K562 (cell line): ENCODE measurements at regions not wholly inside any gene's neighbourhood (a gene's known extent, or its start where the extent isn't known, plus 50 kb on each side); places are given as distances from the start of the nearest gene placed in this dataset.

Experiments
- ATAC-seq: fragments of 200-7000 bp; cut with Tn5 transposase; 3 replicates; pipeline ENCODE4 v1.9.1; 2020; ENCODE audit warnings: moderate library complexity
- BruUV-seq: library from RNA; stranded (reverse); fragments of 400-500 nt; replicated peaks from 2 replicates; lab custom pipeline; 2021; lab: Mats Ljungman, UMichigan
- CTCF ChIA-PET: fragments of 300-600 bp; formaldehyde crosslinking; extraction: SDS; loops from one replicate; lab custom pipeline; 2021; ENCODE audit warnings: low intra/inter-chr PET ratio; lab: Yijun Ruan, JAX
- POLR2A ChIA-PET: fragments of 300-600, 350-650 bp; sonication (Branson Sonifier 250); formaldehyde crosslinking; extraction: SDS; loops from one replicate; lab custom pipeline; 2021; ENCODE audit warnings: antibody characterized with exemption, inconsistent platforms; lab: Yijun Ruan, JAX
- DNase-seq, 4 experiments: peaks; one replicate each; pipeline versions ENCODE4 v3.0.0 to v3.0.0-alpha.2; 2011 to 2018; ENCODE audit warnings: low spot score in 3 of 4, mixed read lengths in 3 of 4; ENCODE audit errors: extremely low read depth in 1 of 4
- FAIRE-seq: peaks from 2 replicates; lab custom pipeline; 2011; peaks lifted over from hg19 to GRCh38; lab: Jason Lieb, UNC
- H2AFZ ChIP-seq: 2 replicates; pipeline ENCODE4 v1.6.0; 2011; ENCODE audit warnings: low read depth, low read length, control low read depth, inconsistent platforms
- H3K27ac ChIP-seq: fragments of 200-600 bp; 3 replicates; pipeline ENCODE4 v1.8.0; 2011; ENCODE audit warnings: low read depth, mild to moderate bottlenecking, control low read depth, inconsistent platforms, low read length, moderate library complexity, mixed read lengths; ENCODE audit errors: extremely low read depth
- H3K27me3 ChIP-seq, 2 experiments: fragments of 300-600 bp in 1 of 2; 2 replicates in 1 of 2; 3 replicates in 1 of 2; pipeline versions ENCODE4 v1.6.0 to v1.8.0; 2011; ENCODE audit warnings: inconsistent platforms in 2 of 2, low read length in 2 of 2, mild to moderate bottlenecking in 1 of 2, mixed read lengths in 1 of 2, moderate library complexity in 1 of 2; ENCODE audit not compliant: control insufficient read depth in 2 of 2, insufficient read depth in 2 of 2
- H3K36me3 ChIP-seq: fragments of 300-600 bp; 3 replicates; pipeline ENCODE4 v1.8.0; 2011; ENCODE audit warnings: mild to moderate bottlenecking, low read length, inconsistent platforms; ENCODE audit not compliant: control insufficient read depth, insufficient read depth
- H3K4me1 ChIP-seq, 2 experiments: fragments of 200-600 bp in 1 of 2; replicated peaks in 1 of 2; 2 replicates in 1 of 2; 3 replicates in 1 of 2; pipeline versions ENCODE4 v1.5.1 to v1.8.0; 2011; ENCODE audit warnings: inconsistent platforms in 2 of 2, low read length in 2 of 2, mild to moderate bottlenecking in 1 of 2, mixed read lengths in 1 of 2, moderate library complexity in 1 of 2; ENCODE audit not compliant: control insufficient read depth in 2 of 2, insufficient read depth in 2 of 2
- H3K4me2 ChIP-seq: 2 replicates; pipeline ENCODE4 v1.6.1; 2011; ENCODE audit warnings: low read length, control low read depth, inconsistent platforms, mixed read lengths; ENCODE audit not compliant: insufficient read depth
- H3K4me3 ChIP-seq: fragments of 200-600 bp; sonication (generic), shearing (Covaris generic); 2 replicates; pipeline ENCODE4 v1.5.1; 2016; ENCODE audit warnings: control low read depth, inconsistent platforms
- H3K79me2 ChIP-seq: fragments of 200-600 bp; 3 replicates; pipeline ENCODE4 v1.8.0; 2011; ENCODE audit warnings: low read length, inconsistent platforms; ENCODE audit not compliant: control insufficient read depth, insufficient read depth
- H3K9ac ChIP-seq, 2 experiments: 2 replicates each; pipeline versions ENCODE4 v1.6.0 to v1.6.1; 2011; ENCODE audit warnings: low read depth in 2 of 2, low read length in 2 of 2, control low read depth in 1 of 2, inconsistent platforms in 1 of 2, mild to moderate bottlenecking in 1 of 2, mixed read lengths in 1 of 2; ENCODE audit not compliant: insufficient read depth in 1 of 2
- H3K9me1 ChIP-seq: one replicate; pipeline ENCODE4 v1.6.0; 2011; ENCODE audit warnings: inconsistent platforms, mild to moderate bottlenecking, low read length, moderate library complexity; ENCODE audit not compliant: control insufficient read depth, insufficient read depth
- H3K9me3 ChIP-seq: replicated peaks from 2 replicates; pipeline ENCODE4 v1.5.1; 2011; ENCODE audit warnings: low read depth, low read length, inconsistent platforms; ENCODE audit not compliant: control insufficient read depth, insufficient read depth
- H4K20me1 ChIP-seq: replicated peaks from 2 replicates; pipeline ENCODE4 v1.6.1; 2011; ENCODE audit warnings: low read length, inconsistent platforms, mixed read lengths; ENCODE audit not compliant: control insufficient read depth, insufficient read depth
- FUS ChIP-seq: fragments of 200-400 bp; formaldehyde crosslinking; optimal IDR thresholded peaks from 2 replicates; pipeline ENCODE3; 2017; ENCODE audit warnings: low read depth, low read length
- HNRNPH1 ChIP-seq: fragments of 200-400 bp; formaldehyde crosslinking; optimal IDR thresholded peaks from 2 replicates; pipeline ENCODE3; 2017; ENCODE audit warnings: low read depth, mild to moderate bottlenecking, low read length, moderate library complexity
- HNRNPLL ChIP-seq: fragments of 200-400 bp; formaldehyde crosslinking; IDR thresholded peaks from 2 replicates; pipeline ENCODE4 v1.6.1; 2017; ENCODE audit warnings: low read length, low read depth, mild to moderate bottlenecking; ENCODE audit not compliant: poor library complexity, severe bottlenecking
- ILF3 ChIP-seq: fragments of 450-650 bp; IDR thresholded peaks from 2 replicates; pipeline ENCODE4 v1.6.1; 2018; ENCODE audit warnings: antibody characterized with exemption, mild to moderate bottlenecking, moderate library complexity, borderline replicate concordance
- KLF1 ChIP-seq: fragments of 450-650 bp; IDR thresholded peaks from 2 replicates; pipeline ENCODE4 v1.6.1; 2016; ENCODE audit warnings: missing genetic modification characterization, missing compliant biosample characterization
- KLF13 ChIP-seq: fragments of 450-650 bp; IDR thresholded peaks from 2 replicates; pipeline ENCODE4 v1.6.1; 2016; ENCODE audit warnings: missing genetic modification characterization, low read depth, mild to moderate bottlenecking, missing compliant biosample characterization, moderate library complexity, borderline replicate concordance
- NCOA6 ChIP-seq: fragments of 450-650 bp; IDR thresholded peaks from 2 replicates; pipeline ENCODE4 v1.6.1; 2017; ENCODE audit warnings: mild to moderate bottlenecking
- RFX5 ChIP-seq: IDR thresholded peaks from 2 replicates; pipeline ENCODE4 v1.6.1; 2011; ENCODE audit warnings: low read depth, mild to moderate bottlenecking, improper control_type of control experiment, low read length
- RHOXF2B ChIP-seq: fragments of 250-450 bp; sonication (Bioruptor Pico); conservative IDR thresholded peaks from 2 replicates; pipeline ENCODE4 v1.5.1; 2021
- SMAD2 ChIP-seq: fragments of 150-350 bp; IDR thresholded peaks from 2 replicates; pipeline ENCODE4 v1.6.1; 2014; ENCODE audit warnings: low read depth, mild to moderate bottlenecking, low read length
- SMAD3 ChIP-seq: fragments of 450-650 bp; formaldehyde crosslinking; conservative IDR thresholded peaks from 2 replicates; pipeline ENCODE4 v1.4.0; 2020; ENCODE audit warnings: mild to moderate bottlenecking
- SMARCB1 ChIP-seq: IDR thresholded peaks from 2 replicates; pipeline ENCODE4 v1.6.1; 2011; ENCODE audit warnings: improper control_type of control experiment, low read depth; ENCODE audit not compliant: insufficient read length
- ZNF282 ChIP-seq: sonication (generic); formaldehyde crosslinking; IDR thresholded peaks from 2 replicates; pipeline ENCODE4 v1.8.1; 2023; ENCODE audit warnings: missing genetic modification reagents
- ZNF316 ChIP-seq: fragments of 450-650 bp; IDR thresholded peaks from 2 replicates; pipeline ENCODE4 v1.6.1; 2016
- WGBS: fragments of 100-300 bp; shearing (Covaris generic); methylation state at CpG from one replicate; pipeline ENCODE4 v1.1.6; 2016; ENCODE audit warnings: low coverage, mixed read lengths; ENCODE audit not compliant: insufficient coverage; ENCODE audit errors: missing lambda C conversion rate; 5-methylcytosine and 5-hydroxymethylcytosine counted together
- in situ Hi-C: fragments of 300-500 bp; cut with MboI; formaldehyde crosslinking; loops from 4 replicates; pipeline ENCODE4 v1.15.0; 2018; ENCODE audit warnings: inconsistent platforms, mixed read lengths
- intact Hi-C: fragments of 100-400 bp; cut with micrococcal nuclease; formaldehyde crosslinking; loops from 2 replicates; pipeline ENCODE4 v1.14.2; 2022
- TF ChIP-seq, protein P1 (sequence below), 2 experiments: fragments of 250-450 bp in 1 of 2; fragments of 450-650 bp in 1 of 2; sonication (Bioruptor Pico) in 1 of 2; IDR thresholded peaks; 2 replicates each; pipeline versions ENCODE4 v1.6.1 to v1.8.0; 2016 to 2021; ENCODE audit warnings: mild to moderate bottlenecking in 2 of 2, moderate library complexity in 2 of 2, missing compliant biosample characterization in 1 of 2, missing genetic modification characterization in 1 of 2
- TF ChIP-seq, protein P2 (sequence below): sonication (generic); formaldehyde crosslinking; IDR thresholded peaks from 2 replicates; pipeline ENCODE4 v1.8.0; 2022; ENCODE audit warnings: mild to moderate bottlenecking, missing genetic modification reagents

DNA sequence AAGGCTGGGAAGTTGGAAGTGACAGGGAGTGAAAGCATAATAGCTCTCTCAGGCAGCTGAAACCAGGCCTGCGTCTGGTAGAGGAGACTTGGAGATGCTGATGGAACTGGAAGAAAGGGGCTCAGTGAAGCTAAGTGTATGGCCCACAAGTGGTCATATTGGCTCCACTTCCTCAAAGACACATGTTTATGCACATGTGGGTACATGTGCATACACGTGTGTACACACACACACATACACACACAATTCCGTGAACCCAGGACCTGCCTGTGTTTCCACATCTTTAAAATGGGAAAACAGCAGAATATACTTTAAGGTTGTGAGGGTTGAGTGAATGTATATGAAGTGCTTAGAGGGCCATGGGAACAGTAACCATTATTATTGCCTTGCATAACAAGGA is 160.9 kb downstream of the ARL6IP6 start:
- Histone ChIP-seq H3K79me2 (no peaks in the 10 kb centered on the region), H3K36me3 (no peaks in the 10 kb centered on the region), H2AFZ (no peak overlapping the region), H3K9me3 (no peaks in the 10 kb centered on the region), H3K27me3 (no peaks in the 10 kb centered on the region), H3K27ac (no peak overlapping the region), H3K9me1 (no peaks in the 10 kb centered on the region), H4K20me1 (no peaks in the 10 kb centered on the region), H3K4me1 (no peaks in the 10 kb centered on the region), H3K4me3 (no peak overlapping the region), H3K4me2 (no peak overlapping the region), H3K9ac (no peak overlapping the region)
- ChIA-PET CTCF (no interaction called here), POLR2A (no interaction called here)
- no peak for DNase-seq
- TF ChIP-seq SMAD2 (no peak), SMARCB1 (no peak), ZNF316 (no peak), KLF1 (tag) (no peak)
- in situ Hi-C loops = no loop called here
- ATAC-seq = no peak
- WGBS = 2% methylated on average over 3 of the region's 3 CpGs
- FAIRE-seq = no peak
- intact Hi-C loops = no loop called here
- BruUV-seq = no TSS peak

DNA sequence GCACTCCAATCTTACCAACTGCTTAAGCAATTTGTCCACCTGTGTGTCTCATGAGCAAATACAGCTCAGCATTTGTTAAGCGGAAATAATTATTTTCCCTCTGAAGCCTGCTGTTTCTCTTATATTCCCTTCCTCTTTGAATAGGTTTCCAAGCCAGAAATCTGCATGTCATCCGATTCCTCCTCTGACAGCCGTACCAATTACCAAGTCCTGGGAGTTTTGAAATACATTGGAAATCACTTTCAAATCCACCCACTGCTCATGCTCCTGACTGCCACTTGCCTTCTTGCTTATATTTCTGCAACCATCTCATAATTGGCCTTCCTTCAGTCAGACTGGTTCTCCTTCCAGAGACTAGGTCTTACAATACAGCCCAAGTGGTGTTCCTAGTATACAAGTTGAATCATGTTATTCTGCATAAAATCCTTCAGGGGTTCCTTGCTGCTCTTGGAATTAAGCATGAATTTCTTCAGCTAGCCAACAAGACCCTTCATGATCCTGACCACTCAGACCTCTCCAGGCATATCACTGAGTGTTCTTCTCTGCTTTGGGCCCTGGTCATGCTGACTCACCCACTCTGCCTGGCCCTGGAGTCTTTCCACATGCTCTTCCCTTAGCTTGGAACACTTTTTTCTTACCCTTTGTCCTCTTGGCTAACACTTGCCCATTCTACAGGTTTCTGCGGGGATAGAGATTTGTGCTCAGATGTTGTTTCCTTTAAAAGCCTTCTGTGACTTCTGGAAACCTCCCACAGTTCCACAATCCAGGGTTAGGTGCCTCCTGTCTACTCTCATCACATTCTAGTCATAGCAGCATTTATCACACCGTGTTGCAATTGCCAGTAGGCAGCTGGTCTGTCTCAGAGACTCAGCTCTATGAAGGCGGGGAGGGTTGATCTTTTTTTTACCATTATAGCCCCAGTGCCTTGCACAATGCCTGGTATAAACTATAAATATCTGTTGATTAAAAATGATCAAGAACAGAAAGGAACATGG is 157.6 kb downstream of the ARL6IP6 start:
- Histone ChIP-seq H3K27ac (no peak overlapping the region), H3K9ac (no peak overlapping the region), H3K36me3 (no peaks in the 10 kb centered on the region), H3K27me3 (no peaks in the 10 kb centered on the region), H3K9me1 (no peaks in the 10 kb centered on the region), H4K20me1 (no peaks in the 10 kb centered on the region), H3K4me3 (no peak overlapping the region), H3K9me3 (no peaks in the 10 kb centered on the region), H2AFZ (no peak overlapping the region), H3K4me2 (no peak overlapping the region), H3K79me2 (no peaks in the 10 kb centered on the region), H3K4me1 (no peaks in the 10 kb centered on the region)
- POLR2A ChIA-PET = no interaction called here
- 2% methylated on average over 6 of the region's 6 CpGs for WGBS
- ATAC-seq (no peak), DNase-seq (no peak), FAIRE-seq (no peak)
- CTCF ChIA-PET = no interaction called here
- intact Hi-C loops = no loop called here
- in situ Hi-C loops = no loop called here
- no TSS peak for BruUV-seq
- TF ChIP-seq HNRNPLL = no peak
- TF ChIP-seq KLF13 (tag) = no peak
- TF ChIP-seq FUS = no peak
- TF ChIP-seq NCOA6 = no peak
- TF ChIP-seq, protein P1, sequence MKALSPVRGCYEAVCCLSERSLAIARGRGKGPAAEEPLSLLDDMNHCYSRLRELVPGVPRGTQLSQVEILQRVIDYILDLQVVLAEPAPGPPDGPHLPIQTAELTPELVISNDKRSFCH (CRISPR knock-in tag; IDR thresholded peaks at IDR 0.05) = no peak
- TF ChIP-seq, protein P1 (tag; IDR thresholded peaks at IDR 0.05) = no peak
- TF ChIP-seq SMAD3 = no peak
- TF ChIP-seq RHOXF2B (CRISPR knock-in tag) = no peak
- TF ChIP-seq ZNF282 (CRISPR knock-in tag) = no peak
- TF ChIP-seq, protein P2, sequence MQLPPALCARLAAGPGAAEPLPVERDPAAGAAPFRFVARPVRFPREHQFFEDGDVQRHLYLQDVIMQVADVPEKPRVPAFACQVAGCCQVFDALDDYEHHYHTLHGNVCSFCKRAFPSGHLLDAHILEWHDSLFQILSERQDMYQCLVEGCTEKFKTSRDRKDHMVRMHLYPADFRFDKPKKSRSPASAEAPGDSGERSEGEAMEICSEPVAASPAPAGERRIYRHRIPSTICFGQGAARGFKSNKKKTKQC (CRISPR knock-in tag) = no peak
- no peak for TF ChIP-seq KLF1 (tag)
- no peak for TF ChIP-seq RFX5
- TF ChIP-seq ILF3 = no peak
- no peak for TF ChIP-seq HNRNPH1
